HUES48 (cell line): ENCODE measurements at regions not wholly inside any gene's neighbourhood (a gene's known extent, or its start where the extent isn't known, plus 50 kb on each side); places are given as distances from the start of the nearest gene placed in this dataset.
A peak's percentile ranks its signal among the peaks of the same experiment; 100 is the strongest.
"Not testable (repeated sequence)": the region's sequence is repeated elsewhere in the genome, so short reads cannot be mapped to it uniquely, and the experiment has no call there.

Experiments
- H3K27ac ChIP-seq: one replicate; pipeline ENCODE4 v1.7.0; 2013; ENCODE audit warnings: low read depth, low read length, inconsistent platforms
- H3K27me3 ChIP-seq: 2 replicates; pipeline ENCODE4 v1.6.1; 2013; ENCODE audit warnings: mild to moderate bottlenecking, low read length; ENCODE audit not compliant: control insufficient read depth, insufficient read depth
- H3K36me3 ChIP-seq: 2 replicates; pipeline ENCODE4 v1.6.1; 2013; ENCODE audit warnings: low read length; ENCODE audit not compliant: control insufficient read depth, insufficient read depth
- H3K4me1 ChIP-seq: 2 replicates; pipeline ENCODE4 v1.6.1; 2013; ENCODE audit warnings: mild to moderate bottlenecking, low read length; ENCODE audit not compliant: control insufficient read depth, insufficient read depth
- H3K4me3 ChIP-seq: 2 replicates; pipeline ENCODE4 v1.5.1; 2013; ENCODE audit warnings: mild to moderate bottlenecking, low read depth, low read length
- H3K9ac ChIP-seq: 2 replicates; pipeline ENCODE4 v1.6.1; 2013; ENCODE audit warnings: mild to moderate bottlenecking, low read depth, low read length, moderate library complexity
- H3K9me3 ChIP-seq: 2 replicates; pipeline ENCODE4 v1.6.1; 2013; ENCODE audit warnings: low read length; ENCODE audit not compliant: control insufficient read depth, insufficient read depth

DNA sequence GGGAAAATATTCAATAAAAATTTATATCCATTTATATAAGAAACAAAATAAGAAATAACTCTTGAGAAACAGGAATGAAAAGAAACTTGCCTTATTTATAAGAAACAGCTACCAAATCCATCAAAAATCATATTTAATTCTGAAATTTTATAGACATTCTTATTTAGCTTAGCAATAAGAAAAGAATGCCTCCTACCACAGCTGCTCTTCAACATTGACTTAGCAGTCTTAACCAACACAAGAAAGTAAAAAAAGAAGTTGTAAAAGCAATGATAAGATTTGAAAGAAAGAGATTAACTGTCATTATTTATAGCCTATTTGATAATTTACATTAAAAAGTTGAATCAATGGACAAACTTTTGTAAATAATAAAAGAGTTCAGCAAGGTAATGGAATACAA is 212.8 kb downstream of the ZNF365 start:
- Histone ChIP-seq H3K9me3 (no peaks in the 10 kb centered on the region), H3K27ac (no peak overlapping the region), H3K36me3 (no peaks in the 10 kb centered on the region), H3K4me1 (no peaks in the 10 kb centered on the region), H3K4me3 (no peak overlapping the region), H3K9ac (no peak overlapping the region), H3K27me3 (no peaks in the 10 kb centered on the region)

DNA sequence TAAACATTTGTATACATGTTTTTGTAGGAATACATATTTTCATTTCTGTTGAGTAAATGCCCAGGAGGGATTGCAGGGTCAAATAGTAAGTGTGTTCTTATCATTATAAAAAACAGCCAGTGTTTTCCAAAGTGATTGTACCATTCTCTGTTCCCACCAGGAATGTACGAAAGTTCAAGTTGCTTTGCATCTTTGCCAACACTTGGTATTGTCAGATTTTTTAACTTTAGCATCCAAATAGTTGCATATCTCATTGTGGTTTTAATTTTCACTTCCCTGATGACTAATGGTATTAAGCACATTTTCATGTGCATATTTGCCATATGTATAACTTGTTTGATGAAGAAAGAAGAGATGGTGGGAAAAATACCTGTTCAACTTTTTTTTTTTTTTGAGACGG is 213.9 kb downstream of the ZNF365 start:
- no peaks in the 10 kb centered on the region for H3K4me1 ChIP-seq
- H3K27me3 ChIP-seq: no peaks in the 10 kb centered on the region
- H3K4me3 ChIP-seq: no peak overlapping the region
- no peak overlapping the region for H3K9ac ChIP-seq
- no peaks in the 10 kb centered on the region for H3K9me3 ChIP-seq
- H3K27ac ChIP-seq: no peak overlapping the region
- no peaks in the 10 kb centered on the region for H3K36me3 ChIP-seq

DNA sequence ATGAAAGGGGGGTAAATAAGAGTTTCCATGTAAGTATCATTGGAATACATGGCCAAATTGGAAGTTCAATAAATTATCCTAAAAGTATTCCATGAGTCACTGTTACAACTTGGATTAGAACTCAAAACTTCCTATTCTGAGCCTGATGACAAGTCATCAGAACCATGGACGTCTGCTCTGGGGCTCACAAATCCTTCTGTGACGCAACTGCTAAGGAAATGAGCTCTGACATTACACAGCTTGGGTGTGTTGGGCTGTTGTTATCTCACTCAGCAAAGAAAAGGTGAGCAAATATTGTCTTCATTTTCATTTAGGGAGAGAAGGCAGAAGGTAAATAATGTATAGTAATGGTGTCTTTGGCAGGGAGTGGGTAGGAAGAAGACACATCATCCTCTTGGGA is 214.8 kb upstream of the ADO start:
- peaks cover 4% of the 10 kb centered on the region for H3K4me1 ChIP-seq
- no peak overlapping the region for H3K9ac ChIP-seq
- no peak overlapping the region for H3K27ac ChIP-seq
- H3K9me3 ChIP-seq: no peaks in the 10 kb centered on the region
- no peaks in the 10 kb centered on the region for H3K27me3 ChIP-seq
- no peaks in the 10 kb centered on the region for H3K36me3 ChIP-seq
- H3K4me3 ChIP-seq: no peak overlapping the region

DNA sequence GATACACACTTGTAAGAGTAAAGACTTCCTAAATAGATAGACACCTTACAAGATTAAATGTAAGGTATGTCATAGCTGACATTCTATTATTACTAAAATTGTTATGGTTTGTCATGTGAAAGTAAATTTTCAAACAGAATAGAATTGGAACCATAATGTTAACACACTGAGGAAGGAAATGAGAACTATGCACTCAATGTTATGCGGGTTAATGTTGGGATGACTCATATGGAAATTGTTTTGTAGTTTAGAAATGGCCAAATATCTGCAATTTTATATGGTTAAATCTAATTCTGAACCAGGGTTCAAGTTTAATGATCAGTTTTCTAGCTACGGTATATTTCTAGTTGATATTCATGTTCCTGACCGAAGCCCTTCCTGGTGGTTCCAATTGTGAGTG is 214.2 kb upstream of the ADO start:
- H3K36me3 ChIP-seq: no peaks in the 10 kb centered on the region
- H3K4me1 ChIP-seq: peaks cover 4% of the 10 kb centered on the region
- no peak overlapping the region for H3K27ac ChIP-seq
- no peaks in the 10 kb centered on the region for H3K9me3 ChIP-seq
- no peaks in the 10 kb centered on the region for H3K27me3 ChIP-seq
- H3K4me3 ChIP-seq: no peak overlapping the region
- H3K9ac ChIP-seq: no peak overlapping the region

DNA sequence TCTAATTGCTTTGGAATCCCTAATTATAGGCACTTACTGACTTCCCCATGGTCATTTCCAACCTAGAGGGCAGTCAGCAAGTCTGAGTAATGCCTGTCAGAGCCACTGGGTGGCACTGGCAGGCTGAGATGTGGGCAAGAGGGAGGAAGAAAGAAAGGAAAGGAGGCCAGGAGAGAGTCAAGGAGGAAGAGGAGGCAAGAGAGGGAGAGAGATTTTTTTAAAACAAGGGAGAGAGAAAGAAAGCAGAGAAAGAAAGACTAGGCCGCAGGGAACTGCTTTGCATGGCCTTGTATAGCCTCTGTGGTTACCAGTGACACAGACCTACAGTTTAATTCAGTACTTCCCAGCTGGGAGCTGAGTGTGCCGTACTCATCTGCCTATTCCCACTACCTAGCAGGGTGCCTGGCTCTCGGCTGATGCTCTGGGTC is 210.4 kb upstream of the ADO start:
- no peaks in the 10 kb centered on the region for H3K27me3 ChIP-seq
- peaks cover 4% of the 10 kb centered on the region for H3K4me1 ChIP-seq
- H3K9me3 ChIP-seq: no peaks in the 10 kb centered on the region
- H3K36me3 ChIP-seq: no peaks in the 10 kb centered on the region
- no peak overlapping the region for H3K27ac ChIP-seq
- no peak overlapping the region for H3K4me3 ChIP-seq
- no peak overlapping the region for H3K9ac ChIP-seq

DNA sequence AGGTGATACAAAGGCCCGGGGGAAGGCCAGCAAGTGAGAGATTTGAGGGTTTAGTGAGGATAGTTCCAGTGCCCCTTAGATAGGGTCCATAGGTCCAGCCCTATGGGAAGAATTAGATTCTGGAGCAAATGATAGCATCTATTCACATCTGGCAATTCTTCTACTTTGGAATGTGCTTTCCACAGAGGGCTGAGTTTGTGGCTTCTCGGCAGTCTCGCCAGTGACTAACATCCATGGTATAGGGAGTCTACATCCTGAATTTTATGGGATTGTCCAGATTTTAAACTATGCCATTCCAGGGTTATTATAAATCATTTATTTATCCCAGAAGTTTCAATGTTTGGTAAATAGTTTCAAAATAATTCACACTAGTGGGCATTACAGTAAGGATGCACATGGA is 207.3 kb upstream of the ADO start:
- no peak overlapping the region for H3K27ac ChIP-seq

DNA sequence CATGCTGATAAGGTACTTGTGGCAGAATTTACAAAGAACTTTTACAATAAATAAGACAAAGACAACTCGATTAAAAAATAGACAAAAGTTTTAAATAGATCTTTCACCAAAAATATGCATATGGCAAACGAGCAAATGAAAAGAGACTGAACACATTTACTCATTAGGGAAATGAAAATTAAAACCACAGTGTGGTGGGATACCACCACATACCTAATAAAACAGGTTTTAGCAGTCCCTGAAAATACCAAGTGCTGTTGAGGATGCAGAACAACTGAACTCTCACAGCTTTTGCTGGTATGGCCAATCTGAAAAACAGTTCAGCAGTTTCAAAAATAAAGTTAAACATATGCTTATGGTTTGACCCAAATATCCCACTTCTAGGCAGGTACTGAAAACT is 205.4 kb upstream of the ADO start:
- Histone ChIP-seq H3K27me3 (no peaks in the 10 kb centered on the region), H3K27ac (no peak overlapping the region), H3K4me1 (peaks cover 3% of the 10 kb centered on the region), H3K4me3 (no peak overlapping the region), H3K9ac (no peak overlapping the region), H3K9me3 (no peaks in the 10 kb centered on the region; the same call in 1 of the 2 replicates), H3K36me3 (no peaks in the 10 kb centered on the region)

More for the DNA sequence above, 207.3 kb upstream of the ADO start:
- Histone ChIP-seq H3K27me3 (no peaks in the 10 kb centered on the region), H3K9me3 (no peaks in the 10 kb centered on the region; the same call in 1 of the 2 replicates), H3K36me3 (no peaks in the 10 kb centered on the region), H3K9ac (no peak overlapping the region), H3K4me1 (peaks cover 4% of the 10 kb centered on the region), H3K4me3 (no peak overlapping the region)

DNA sequence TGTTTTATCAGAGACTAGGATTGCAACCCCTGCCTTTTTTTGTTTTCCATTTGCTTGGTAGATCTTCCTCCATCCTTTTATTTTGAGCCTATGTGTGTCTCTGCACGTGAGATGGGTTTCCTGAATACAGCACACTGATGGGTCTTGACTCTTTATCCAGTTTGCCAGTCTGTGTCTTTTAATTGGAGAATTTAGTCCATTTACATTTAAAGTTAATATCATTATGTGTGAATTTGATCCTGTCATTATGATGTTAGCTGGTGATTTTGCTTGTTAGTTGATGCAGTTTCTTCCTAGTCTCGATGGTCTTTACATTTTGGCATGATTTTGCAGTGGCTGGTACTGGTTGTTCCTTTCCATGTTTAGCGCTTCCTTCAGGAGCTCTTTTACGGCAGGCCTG is 198.0 kb upstream of the ADO start:
- H3K9me3 ChIP-seq, H3K36me3 ChIP-seq, H3K27ac ChIP-seq, H3K9ac ChIP-seq, H3K4me1 ChIP-seq, H3K4me3 ChIP-seq, H3K27me3 ChIP-seq: not testable (repeated sequence)

DNA sequence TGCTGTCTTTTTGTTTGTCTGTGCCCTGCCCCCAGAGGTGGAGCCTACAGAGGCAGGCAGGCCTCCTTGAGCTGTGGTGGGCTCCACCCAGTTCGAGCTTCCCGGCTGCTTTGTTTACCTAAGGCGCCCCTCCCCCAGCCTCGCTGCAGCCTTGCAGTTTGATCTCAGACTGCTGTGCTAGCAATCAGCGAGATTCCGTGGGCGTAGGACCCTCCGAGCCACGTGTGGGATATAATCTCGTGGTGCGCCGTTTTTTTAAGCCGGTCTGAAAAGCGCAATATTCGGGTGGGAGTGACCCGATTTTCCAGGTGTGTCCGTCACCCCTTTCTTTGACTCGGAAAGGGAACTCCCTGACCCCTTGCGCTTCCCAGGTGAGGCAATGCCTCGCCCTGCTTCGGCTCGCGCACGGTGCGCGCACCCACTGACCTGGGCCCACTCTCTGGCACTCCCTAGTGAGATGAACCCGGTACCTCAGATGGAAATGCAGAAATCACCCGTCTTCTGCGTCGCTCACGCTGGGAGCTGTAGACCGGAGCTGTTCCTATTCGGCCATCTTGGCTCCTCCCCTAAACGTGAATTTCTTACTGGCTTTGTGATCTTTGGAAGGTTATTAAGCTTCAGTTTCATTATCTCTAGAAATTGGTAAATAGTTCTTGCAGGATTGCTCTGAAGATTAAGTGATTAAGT is 196.2 kb upstream of the ADO start:
- H3K9ac ChIP-seq, H3K9me3 ChIP-seq: not testable (repeated sequence)
- peak overlapping the region; percentile 28 for H3K4me3 ChIP-seq

DNA sequence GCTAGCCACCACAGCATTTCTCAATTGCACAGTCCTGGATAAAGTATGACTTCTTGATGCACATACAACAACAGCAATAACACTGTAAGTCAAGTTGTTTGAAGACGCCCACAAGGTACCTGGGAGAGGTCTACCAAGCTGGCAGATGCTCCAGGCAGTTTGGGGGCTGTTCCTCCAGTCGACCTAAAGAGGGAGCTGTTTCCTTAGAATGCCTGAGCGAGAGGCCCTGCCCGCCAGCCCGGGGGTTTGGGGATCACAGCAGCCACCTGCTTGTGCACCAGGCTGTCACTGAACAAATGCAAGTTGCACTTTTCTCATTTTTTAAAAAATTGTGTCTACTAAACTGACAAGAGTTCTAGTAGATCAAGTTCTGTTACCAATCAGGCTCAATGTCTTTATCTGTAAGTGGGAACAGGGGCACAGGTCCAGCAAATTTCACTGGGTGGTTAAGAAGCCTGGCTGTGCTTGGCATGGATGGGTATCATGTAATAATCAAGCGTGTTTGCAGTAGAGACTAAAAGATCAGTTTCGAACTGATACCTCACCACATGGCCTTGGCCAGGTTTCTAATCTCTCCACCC is 193.8 kb upstream of the ADO start:
- Histone ChIP-seq H3K9me3 (no peaks in the 10 kb centered on the region), H3K4me3 (no peak overlapping the region), H3K27me3 (no peaks in the 10 kb centered on the region), H3K9ac (no peak overlapping the region), H3K36me3 (no peaks in the 10 kb centered on the region), H3K27ac (no peak overlapping the region), H3K4me1 (no peaks in the 10 kb centered on the region)

More for the DNA sequence above, 196.2 kb upstream of the ADO start:
- H3K4me1 ChIP-seq, H3K36me3 ChIP-seq, H3K27ac ChIP-seq, H3K27me3 ChIP-seq: not testable (repeated sequence)

DNA sequence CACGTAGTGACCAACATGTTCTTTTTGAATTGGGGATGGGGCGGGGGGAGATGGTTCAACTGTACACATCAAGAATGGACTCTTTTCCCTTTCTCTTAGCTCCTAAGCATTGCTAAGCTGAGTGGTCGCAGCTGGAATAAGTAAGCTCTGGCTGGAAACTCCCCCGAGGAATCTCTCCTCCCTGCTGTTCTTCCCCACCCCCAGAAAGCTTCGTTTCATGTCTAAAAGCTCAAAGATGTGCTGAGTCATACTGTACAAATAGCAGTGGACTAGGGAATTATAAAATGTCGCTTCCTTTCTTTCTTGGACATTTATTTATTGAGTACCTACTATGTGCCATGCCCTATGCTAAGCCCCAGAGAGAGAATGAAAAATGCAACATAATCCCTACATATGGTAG is 191.1 kb upstream of the ADO start:
- no peaks in the 10 kb centered on the region for H3K36me3 ChIP-seq
- H3K27me3 ChIP-seq: no peaks in the 10 kb centered on the region
- H3K9ac ChIP-seq: no peak overlapping the region
- no peak overlapping the region for H3K4me3 ChIP-seq
- no peaks in the 10 kb centered on the region for H3K4me1 ChIP-seq
- no peaks in the 10 kb centered on the region for H3K9me3 ChIP-seq
- H3K27ac ChIP-seq: no peak overlapping the region
